NCI-H2171 treated with DMSO at 0.1 percent for 48 hours (cell line): ENCODE measurements at regions not wholly inside any gene's neighbourhood (a gene's known extent, or its start where the extent isn't known, plus 50 kb on each side); places are given as distances from the start of the nearest gene placed in this dataset.

ENCODE experiments used
- DNase-seq: peaks from one replicate; lab custom pipeline; 2025; lab: John Stamatoyannopoulos, UW

DNA sequence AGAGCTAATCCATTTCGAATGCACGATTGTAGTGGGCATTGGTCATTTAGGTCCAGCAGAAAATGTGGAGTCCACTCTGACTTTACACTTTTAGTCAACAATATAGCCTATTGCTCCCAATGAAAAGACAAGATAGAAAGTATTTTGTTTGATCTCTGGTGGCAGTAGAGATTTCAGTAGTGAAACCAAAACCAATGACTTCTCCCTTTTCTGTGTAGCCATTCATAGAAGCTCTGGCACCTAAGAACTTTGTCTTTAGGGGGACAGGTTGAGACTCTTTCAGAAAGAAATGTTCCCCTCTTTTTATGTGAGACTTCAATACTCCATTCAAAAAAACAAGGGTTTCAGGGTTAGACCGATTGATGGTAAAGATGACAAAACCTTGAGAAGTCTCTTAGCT is 510.8 kb upstream of the POU3F2 start:
- DNase-seq = no peak

DNA sequence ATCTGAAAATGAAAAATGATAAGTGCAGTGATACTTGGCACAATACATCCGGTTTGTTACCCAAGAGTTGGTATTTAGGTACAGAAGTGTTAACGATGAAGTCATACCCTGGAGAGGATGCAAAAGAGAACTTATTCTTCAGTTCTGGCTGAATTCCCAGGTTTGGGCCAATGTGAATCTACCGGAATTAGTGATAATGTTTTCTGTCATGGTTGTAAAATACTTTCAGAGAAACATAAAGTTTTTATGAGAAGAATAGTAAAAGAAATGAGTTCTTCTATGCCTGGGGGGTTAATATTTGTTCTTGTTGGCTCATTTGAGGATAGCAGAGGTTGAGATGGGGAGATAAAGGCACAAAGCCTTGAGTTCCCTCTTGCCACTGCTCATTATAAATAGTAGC is 509.9 kb upstream of the POU3F2 start:
- DNase-seq = no peak

DNA sequence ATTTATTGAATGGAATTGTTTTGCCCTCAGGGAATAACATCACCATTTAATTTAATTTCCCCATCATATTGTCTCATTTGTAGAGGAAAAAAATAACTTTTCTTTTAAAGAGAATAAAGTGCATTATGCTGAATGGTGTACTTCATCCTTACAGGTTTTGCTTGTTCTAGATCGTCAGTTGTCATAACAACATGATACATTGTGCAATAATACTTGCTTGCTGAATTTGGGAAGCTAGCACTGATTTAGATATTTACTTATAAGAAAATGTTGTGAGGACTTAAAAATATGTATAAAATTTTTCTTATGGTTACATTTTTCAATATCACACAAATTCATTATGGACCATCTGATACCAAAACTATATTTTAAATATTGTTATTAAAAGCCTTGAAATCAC is 509.0 kb upstream of the POU3F2 start:
- DNase-seq = no peak

DNA sequence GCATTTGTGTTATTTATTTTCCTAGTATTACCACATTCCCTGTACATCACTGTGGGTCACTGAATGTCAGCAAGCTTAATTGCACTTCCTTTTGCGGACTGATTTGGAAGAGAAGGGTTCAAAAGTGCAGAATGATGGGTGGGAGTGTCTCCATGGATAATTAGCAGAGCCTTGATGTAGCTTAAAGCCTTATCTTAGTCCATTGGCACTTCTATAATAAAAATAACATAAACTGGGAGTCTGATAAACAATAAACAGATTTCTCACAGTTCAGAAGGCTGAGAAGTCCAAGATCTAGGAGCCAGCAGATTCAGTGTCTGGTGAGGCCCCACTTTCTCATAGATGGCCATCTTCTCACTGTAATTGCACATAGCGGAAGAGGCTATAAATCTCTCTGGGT is 501.1 kb upstream of the POU3F2 start:
- no peak for DNase-seq

DNA sequence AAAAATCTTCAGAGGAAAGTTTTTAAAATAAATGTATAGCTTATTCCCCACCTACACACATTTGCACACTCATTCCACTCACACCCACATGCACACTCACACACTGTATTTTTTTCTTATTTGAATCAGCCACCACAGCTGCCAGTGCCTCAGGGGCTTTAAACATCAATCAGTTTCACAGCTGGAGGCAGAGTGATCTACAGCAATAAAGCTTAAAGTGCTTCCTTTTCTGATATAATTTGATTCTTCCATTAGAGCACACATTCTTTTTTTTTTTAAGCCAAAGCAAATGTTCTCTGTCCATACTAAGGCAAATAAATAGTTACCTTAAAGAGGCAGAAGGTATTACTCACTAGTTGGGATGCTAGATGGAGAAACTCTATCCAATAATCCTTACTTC is 498.8 kb upstream of the POU3F2 start:
- DNase-seq = no peak

DNA sequence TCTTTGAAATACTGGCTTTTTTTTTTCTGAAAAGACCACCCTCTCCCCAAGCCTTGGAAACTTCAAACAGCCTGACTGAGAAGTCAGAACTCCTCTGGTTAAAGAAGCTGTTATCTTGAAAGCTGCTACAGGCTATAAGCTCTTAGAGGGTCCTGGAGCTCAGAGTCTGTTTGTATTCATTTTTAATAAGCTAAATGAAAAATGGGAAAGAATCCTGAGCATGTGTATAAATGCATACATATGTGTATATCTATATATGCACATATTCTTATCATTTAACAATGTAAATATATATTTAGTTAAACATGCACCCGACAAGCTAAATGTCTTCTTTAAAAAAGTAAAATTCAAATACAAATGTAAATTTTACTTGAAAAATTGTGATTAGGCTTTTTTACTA is 494.9 kb upstream of the POU3F2 start:
- DNase-seq = no peak

DNA sequence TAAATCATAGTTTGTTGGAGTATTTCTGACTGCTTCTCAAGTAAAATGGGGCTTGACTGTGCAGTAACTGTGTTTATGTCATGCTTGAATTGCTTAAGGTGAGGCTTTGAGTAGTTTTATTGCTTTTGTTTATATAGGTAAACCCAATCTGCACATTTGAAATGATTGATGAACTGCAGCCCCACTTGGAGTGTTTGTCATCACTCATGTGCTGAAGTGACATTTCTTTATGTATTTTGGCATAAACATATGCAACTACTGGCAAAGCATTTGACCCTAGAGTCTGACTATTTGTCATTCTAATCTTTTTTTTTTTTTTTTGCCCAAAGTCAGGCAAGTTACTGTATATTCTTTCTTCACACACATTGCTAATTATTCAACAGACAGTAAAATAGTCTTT is 491.4 kb upstream of the POU3F2 start:
- no peak for DNase-seq

DNA sequence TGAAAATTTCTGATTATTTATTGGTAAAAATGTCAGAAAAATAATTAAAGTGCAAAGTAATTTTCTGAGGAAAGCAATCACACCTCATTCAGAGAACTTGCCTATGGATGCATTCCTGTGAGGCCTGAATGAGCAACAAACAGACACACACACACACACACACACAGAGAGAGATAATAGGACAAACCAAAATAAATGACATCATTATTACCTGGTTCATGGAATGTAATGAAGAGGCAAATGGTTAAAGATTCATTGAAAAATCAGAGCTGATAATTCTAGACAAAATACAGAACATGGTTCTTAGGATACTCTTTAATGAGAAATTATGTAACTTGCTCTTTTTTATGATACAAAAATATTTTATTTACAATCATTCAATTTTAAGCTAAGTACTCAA is 490.6 kb upstream of the POU3F2 start:
- no peak for DNase-seq

DNA sequence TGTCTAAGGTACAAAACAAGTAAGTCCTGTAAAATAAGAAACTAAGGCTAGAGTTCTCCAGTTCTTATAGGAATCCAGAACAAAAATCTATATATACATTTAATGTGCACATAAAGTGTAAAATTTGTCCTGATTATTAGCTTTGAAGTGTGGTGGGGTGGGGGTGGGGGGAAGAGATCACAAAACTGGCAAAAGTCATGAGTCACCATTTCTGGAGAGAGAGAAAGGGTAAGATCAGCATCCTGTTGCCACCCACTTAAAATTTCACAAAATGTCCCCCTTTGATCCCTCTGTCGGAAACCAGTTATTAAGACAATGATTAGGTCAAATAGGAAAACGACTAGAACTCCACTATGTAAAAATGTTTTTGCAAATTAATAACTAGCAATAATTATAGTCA is 482.0 kb upstream of the POU3F2 start:
- DNase-seq = no peak

DNA sequence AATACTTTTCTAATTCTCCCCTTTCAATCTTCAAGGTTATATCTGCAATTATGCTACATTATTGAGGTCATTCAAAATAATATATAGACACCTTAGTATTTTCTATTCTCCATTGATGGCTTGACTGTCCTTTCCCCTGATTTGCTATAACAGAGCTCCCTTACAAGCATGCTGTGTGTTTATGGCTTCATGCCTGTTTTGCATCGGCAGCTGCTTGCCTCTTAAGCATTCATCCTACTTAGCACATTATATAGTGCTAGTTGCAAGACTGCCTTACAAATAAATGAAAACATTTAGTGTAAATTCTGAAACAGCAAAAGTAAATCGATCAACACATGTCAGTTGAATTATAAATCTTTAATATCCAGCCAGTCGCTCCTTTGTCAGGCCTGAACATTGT is 476.2 kb upstream of the POU3F2 start:
- DNase-seq = no peak

DNA sequence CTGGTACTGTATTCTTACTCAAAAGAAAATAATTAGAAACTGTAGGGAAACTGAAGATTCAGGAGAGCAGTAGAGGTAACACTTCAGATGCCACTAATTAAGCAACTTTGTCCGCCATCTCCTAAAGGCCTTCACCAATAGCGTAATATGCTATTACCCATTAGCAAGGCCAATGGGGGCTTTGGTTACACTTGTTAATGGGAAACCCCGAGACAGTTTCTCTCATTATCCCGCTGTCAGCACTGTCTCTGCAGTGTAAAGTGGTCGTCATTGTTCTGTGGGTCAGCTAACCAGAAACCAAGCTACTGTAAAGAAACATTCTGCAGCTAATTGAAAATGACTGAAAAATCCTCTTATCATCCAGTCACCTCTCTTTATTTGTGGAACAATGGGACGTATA is 468.0 kb upstream of the POU3F2 start:
- no peak for DNase-seq

DNA sequence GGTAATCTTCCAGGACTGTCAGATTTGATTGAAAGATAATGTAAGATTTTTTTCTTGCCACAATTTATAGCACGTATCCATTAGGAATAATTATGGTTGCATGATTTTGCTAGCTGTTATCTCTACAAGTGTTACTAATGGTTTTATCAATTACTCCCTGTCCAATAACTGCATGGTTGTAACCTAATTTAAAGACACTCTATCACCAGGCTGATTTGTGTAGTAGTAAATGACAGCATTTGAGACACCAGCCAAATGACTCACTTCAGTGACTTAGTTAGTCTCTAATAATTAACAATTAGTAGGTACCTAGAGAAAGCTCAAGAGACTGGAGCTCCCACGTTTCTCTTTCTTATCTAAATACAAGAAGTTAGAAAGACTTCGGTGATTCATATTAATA is 453.8 kb upstream of the POU3F2 start:
- no peak for DNase-seq

DNA sequence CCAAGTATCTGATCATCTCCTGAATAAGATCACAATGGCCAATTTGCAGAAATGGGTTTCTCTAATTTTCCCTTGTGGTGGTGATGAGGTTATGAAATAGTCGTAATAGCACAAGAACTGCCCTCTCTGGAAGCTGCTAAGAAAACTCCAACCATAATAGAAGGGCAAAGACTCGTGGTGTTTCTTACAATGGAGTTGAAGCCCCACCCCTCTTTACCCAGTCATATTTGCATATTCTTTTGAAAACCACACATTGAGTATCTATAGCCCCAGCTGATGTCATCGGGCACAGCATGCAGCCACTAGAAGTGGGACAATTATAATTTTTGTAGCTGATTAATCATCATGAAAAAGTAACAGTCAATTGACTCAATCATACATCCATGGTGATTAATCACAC is 452.1 kb upstream of the POU3F2 start:
- DNase-seq = no peak

DNA sequence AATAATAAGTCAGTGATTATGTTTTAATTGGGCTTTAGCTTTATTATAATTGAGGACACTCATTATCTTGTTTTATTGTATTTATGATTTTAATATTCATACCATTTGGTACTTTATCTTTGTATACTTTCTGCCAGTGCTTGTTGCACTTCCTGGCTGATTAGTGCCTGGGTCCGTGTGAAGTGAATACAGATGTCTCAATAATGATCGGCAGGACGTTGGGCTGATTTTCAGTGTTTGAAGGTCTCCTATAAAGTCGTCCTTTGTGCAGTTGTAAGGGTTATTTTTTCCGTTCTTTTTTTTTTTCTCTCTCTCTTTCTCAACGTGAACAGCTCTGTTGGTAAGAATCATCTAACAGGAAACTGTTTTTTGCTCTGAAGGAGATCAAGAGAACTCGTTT is 450.0 kb upstream of the POU3F2 start:
- no peak for DNase-seq

DNA sequence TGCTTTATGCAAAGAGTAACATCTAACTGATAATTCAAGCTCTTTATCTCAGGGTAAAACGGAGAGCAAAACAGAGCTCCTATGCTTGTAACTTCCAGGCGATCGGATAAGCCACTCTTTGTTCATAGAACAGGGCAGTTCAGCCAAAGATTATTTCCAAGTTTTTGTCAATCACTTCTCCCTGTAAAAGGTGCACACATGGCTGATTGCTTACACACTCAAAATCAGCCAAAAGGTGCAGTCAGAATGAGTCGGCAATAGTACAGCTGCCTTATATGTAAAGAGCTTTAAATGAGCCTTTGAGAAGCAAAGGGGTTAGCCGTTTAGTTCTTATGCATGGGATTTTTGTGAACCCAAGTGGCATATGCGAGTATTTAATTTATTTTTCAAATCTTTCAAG is 449.6 kb upstream of the POU3F2 start:
- DNase-seq = no peak

DNA sequence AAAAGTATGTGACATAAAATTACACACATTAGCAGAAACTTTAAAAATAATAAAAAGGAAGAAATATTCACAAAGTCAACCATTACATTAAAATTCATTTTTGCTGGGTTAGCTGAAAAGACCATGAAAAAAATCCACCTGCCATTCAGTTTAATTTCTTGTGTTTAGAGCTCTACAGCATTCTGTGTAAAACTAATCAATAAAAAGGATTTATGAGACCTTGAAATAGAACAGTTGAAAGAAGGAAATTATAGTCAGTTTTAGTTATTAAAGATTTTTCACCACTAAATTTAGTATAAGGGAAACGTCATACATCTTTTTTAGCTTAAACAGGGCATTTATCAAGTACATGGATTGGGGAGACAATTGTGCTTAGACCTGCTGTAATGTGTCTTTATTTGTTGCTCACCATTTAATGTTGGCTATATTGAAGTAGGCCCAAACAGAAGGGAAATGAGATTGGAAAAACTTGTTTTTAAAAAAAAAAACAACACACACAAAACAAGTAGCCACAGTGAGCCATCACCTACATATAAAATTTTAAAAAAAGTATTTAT is 438.7 kb upstream of the POU3F2 start:
- DNase-seq = no peak

DNA sequence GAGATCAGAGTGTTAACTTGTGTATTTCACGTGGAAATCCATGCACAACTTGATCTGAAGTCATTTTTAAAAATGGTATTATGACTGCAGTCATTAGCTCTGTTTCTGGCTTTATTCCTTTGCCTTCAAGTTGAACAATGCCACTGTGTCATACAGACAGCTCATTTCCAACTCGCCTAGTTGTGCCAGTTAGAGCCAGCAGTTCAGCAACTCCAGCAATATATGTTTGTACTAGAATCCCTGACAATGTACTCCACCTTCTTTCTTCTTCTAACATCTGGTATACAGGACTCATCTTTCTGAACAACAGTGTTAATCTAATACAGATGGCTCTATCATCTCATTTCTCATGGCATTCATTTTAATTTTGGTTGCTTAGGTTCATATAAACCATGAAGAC is 418.3 kb upstream of the POU3F2 start:
- peak; percentile 43 for DNase-seq

DNA sequence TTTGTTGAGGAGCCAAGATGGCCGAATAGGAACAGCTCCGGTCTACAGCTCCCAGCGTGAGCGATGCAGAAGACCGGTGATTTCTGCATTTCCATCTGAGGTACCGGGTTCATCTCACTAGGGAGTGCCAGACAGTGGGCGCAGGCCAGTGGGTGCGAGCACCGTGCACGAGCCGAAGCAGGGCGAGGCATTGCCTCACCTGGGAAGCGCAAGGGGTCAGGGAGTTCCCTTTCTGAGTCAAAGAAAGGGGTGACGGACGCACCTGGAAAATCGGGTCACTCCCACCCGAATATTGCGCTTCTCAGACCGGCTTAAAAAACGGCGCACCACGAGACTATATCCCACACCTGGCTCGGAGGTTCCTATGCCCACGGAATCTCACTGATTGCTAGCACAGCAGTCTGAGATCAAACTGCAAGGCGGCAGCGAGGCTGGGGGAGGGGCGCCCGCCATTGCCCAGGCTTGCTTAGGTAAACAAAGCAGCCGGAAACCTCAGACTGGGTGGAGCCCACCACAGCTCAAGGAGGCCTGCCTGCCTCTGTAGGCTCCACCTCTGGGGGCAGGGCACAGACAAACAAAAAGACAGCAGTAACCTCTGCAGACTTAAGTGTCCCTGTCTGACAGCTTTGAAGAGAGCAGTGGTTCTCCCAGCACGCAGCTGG is 417.7 kb upstream of the POU3F2 start:
- DNase-seq = peak; percentile 51

DNA sequence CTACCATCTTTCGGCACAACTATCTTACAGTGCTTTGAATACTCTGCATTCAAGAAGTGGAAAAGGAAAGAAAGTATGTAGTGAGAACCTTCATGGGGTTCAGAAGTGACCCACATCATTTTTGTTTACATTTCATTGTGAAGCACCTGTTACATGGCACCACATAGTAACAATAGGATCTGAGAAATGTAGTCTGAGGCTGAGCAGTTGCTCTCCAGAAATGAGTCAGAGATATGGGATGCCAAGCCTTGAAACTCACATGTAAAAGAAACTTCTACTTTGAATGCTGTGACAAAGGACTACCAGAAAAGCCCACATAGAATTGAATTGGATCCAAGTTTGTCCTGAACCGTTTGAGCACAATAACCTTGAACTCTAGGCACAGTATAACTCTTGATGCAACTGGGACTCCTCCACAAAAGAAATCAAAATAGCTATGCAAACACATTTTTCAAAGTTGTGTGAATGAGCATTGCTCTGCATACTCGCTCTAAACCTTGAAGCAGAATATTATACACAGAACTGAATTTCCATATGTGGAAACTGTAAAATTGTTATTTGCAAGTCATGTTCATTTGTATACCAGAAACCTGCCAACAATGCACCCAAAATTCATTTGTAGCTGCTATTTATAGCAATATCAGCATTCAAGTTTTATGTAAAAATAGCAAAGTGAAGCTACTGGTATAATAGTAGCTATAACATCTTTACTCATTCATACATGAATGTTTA is 400.9 kb upstream of the POU3F2 start:
- DNase-seq = no peak

DNA sequence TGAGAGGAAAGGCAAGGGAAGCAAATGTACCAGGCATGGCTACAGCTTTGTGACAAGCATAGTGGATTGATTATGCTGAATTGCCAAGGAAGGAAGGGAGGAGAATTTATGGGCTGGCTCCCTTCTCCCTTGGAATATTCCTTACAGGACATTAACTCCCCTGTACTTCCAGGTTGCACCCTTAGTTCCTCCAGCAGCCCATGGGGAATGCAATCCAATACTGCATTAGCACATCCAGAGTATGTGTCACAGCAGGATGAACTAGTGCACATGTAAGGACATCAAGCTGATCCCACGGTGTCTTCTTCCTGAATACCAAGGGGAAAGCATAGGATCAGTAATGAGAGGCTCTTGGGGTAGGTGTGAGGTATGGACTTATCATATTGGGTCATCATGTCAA is 390.7 kb upstream of the POU3F2 start:
- no peak for DNase-seq

DNA sequence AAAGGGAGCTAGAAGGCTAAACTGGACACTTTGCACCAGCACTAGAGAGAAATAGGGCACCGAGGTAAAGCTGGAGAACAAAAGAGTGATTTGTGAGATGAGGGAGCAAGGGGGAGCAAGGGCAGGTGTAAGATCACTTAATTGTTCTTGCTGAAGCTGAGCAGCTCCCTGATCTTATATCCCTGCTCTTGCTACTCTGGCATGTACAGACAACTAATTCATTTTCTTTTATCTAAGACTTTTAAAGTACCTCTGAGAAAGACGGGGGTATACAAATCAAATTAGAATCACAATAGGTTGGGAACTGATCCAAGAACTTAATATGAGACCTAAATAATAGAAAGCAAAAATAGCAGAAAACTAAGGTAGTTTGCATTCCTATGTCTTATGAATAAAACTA is 381.7 kb upstream of the POU3F2 start:
- DNase-seq = no peak

DNA sequence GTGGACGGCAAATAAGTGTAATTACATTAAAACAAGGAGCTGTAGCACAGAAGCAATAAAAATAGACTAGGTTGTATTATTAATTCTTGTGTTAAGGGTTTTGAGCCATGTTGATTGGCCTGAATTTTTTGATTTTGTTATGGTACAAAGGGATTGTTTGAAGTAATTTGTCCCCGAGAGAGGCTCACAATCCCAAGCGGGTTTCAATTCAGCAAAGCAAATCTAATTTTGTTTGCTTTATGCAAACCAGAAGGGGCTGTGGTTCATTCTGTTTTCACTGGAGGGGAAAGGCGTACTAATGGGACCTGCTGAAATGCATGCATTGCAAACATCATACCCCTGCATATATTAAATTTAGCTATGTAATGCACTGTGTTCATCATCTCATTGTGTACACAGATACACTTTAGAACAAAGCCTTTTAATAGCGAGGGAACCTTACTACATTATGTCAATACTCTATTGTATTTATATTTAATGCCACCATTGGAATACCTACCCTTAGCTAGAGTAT is 379.5 kb upstream of the POU3F2 start:
- DNase-seq = no peak

DNA sequence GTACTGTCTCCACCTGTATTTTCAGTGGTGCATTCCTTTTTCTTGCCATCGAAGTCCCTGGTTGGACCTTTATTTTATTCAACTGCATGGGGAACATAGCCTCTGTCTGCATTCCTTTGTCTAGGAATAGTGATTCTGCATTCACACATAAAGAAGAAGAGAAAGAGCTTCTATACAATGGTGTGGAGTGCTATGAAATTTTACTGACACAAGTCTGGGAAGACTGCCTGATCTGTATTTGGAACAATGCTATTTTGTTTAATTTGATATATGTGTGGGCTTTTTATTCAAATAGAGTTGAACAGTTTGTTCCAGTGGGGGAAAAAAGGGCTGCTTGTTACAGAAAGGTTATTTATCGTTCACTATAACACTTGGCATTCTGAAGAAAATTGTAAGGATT is 375.7 kb upstream of the POU3F2 start:
- no peak for DNase-seq
